AG04449 (cell line): ENCODE measurements at regions not wholly inside any gene's neighbourhood (a gene's known extent, or its start where the extent isn't known, plus 50 kb on each side); places are given as distances from the start of the nearest gene placed in this dataset.

Source experiments
- CTCF ChIA-PET: fragments of 350-600 bp; formaldehyde crosslinking; extraction: SDS; loops from one replicate; lab custom pipeline; 2021; ENCODE audit warnings: antibody characterized with exemption; lab: Yijun Ruan, JAX
- POLR2A ChIA-PET: fragments of 400-600, 350-600 bp; formaldehyde crosslinking; extraction: SDS; loops from one replicate; lab custom pipeline; 2020; ENCODE audit warnings: antibody characterized with exemption, inconsistent platforms; lab: Yijun Ruan, JAX
- DNase-seq: peaks from one replicate; pipeline ENCODE4 v3.0.0-alpha.2; 2010; ENCODE audit warnings: low read depth, low spot score
- H3K4me3 ChIP-seq: 2 replicates; pipeline ENCODE4 v1.5.1; 2011; ENCODE audit warnings: low read depth, mild to moderate bottlenecking, control low read depth, low read length
- TF ChIP-seq, protein P1 (sequence below): IDR thresholded peaks from one replicate; pipeline ENCODE4 v1.5.1; 2011; ENCODE audit warnings: mild to moderate bottlenecking, moderate library complexity, low read length, control low read depth, inconsistent platforms; ENCODE audit not compliant: insufficient read depth; ENCODE audit errors: missing control alignments

GRCh38 chr6:125682939-125683338 lies 66.5 kb upstream of the HEY2 start:
- TF ChIP-seq, protein P1, sequence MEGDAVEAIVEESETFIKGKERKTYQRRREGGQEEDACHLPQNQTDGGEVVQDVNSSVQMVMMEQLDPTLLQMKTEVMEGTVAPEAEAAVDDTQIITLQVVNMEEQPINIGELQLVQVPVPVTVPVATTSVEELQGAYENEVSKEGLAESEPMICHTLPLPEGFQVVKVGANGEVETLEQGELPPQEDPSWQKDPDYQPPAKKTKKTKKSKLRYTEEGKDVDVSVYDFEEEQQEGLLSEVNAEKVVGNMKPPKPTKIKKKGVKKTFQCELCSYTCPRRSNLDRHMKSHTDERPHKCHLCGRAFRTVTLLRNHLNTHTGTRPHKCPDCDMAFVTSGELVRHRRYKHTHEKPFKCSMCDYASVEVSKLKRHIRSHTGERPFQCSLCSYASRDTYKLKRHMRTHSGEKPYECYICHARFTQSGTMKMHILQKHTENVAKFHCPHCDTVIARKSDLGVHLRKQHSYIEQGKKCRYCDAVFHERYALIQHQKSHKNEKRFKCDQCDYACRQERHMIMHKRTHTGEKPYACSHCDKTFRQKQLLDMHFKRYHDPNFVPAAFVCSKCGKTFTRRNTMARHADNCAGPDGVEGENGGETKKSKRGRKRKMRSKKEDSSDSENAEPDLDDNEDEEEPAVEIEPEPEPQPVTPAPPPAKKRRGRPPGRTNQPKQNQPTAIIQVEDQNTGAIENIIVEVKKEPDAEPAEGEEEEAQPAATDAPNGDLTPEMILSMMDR = no peak
- no peak for DNase-seq

GRCh38 chr6:125688138-125688537 lies 61.3 kb upstream of the HEY2 start:
- no peak for DNase-seq
- POLR2A ChIA-PET = no interaction called here
- no peak overlapping the region for H3K4me3 ChIP-seq
- TF ChIP-seq, protein P1 = no peak
- CTCF ChIA-PET = no interaction called here

More at GRCh38 chr6:125682939-125683338, 66.5 kb upstream of the HEY2 start:
- ChIA-PET POLR2A (no interaction called here), CTCF (no interaction called here)
- no peak overlapping the region for H3K4me3 ChIP-seq

DNA sequence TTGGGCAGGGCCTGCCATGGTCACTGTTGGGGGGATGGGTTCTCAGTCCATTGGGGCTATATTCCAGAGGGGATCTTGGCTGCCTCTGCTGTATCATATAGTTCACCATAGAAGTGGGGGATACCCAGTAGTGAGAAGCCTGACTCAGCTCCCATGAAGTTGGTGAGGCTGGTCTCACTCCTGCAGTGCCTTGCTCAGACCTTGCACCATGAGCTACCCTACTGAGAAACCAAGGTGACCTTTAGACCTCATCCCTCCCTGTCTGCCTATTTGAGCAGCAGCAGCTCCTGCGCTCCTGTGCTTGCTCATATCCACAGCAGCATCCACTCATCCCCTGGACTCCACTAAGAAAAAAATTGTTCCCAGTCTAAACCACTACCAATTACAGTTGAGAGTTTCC lies 56.0 kb upstream of the HEY2 start:
- no peak for DNase-seq
- no peak overlapping the region for H3K4me3 ChIP-seq
- TF ChIP-seq, protein P1 = no peak
- CTCF ChIA-PET = no interaction called here
- POLR2A ChIA-PET = no interaction called here

GRCh38 chr6:125699591-125699990 lies 49.8 kb upstream of the HEY2 start:
- no peak for DNase-seq
- H3K4me3 ChIP-seq = no peak overlapping the region
- POLR2A ChIA-PET = no interaction called here
- TF ChIP-seq, protein P1 = no peak
- CTCF ChIA-PET = no interaction called here
